ENCODE measurements at regions not wholly inside any gene's neighbourhood (a gene's known extent, or its start where the extent isn't known, plus 50 kb on each side); places are given as distances from the start of the nearest gene placed in this dataset.

GRCh38 chr6:49333345-49334125 lies 129.5 kb downstream of the MMUT start:
- Histone ChIP-seq H3K36me3 (ENCODE audit: control insufficient read depth in 2 of 2, extremely low read depth in 1 of 2, insufficient read depth in 2 of 2, low read length in 2 of 2) (no peaks in the 10 kb centered on the region), H3K9ac (ENCODE audit: control insufficient read depth, extremely low read depth, insufficient read depth, low read length) (no peak overlapping the region), H3K9me1 (ENCODE audit: control insufficient read depth, extremely low read depth, insufficient read depth, low read length) (no peaks in the 10 kb centered on the region), H3K27ac (ENCODE audit: control insufficient read depth, insufficient read depth, low read length) (no peak overlapping the region), H3K9me3 (ENCODE audit: control insufficient read depth, low read depth, low read length) (no peaks in the 10 kb centered on the region), H3K27me3 (ENCODE audit: control insufficient read depth, extremely low read depth, insufficient read depth, low read length) (no peaks in the 10 kb centered on the region), H3K79me2 (ENCODE audit: control insufficient read depth, insufficient read depth, low read length) (no peaks in the 10 kb centered on the region), H3K4me1 (ENCODE audit: control insufficient read depth, extremely low read depth, insufficient read depth, low read length) (no peaks in the 10 kb centered on the region), H4K20me1 (ENCODE audit: control insufficient read depth, extremely low read depth, insufficient read depth, low read length) (no peaks in the 10 kb centered on the region), H3K4me2 (ENCODE audit: control insufficient read depth, extremely low read depth, insufficient read depth, low read depth, low read length) (no peak overlapping the region), H3K4me3 (ENCODE audit: control insufficient read depth in 2 of 3, extremely low read depth in 1 of 3, insufficient read depth in 2 of 3, low read depth in 1 of 3, low read length in 3 of 3) (no peak overlapping the region), H2AFZ (ENCODE audit: control insufficient read depth, low read length) (no peak overlapping the region)
- FAIRE-seq (peak; percentile 83), DNase-seq (ENCODE audit: low read depth, low spot score) (peak; percentile 33)
- TF ChIP-seq CTCF (optimal IDR thresholded peaks at IDR 0.05 in 1 of 3, IDR thresholded peaks at IDR 0.05 in 1 of 3, conservative IDR thresholded peaks at IDR 0.05 in 1 of 3; ENCODE audit: extremely low read depth in 1 of 3, insufficient read depth in 2 of 3, low read length in 3 of 3), result no peak
- TF ChIP-seq EZH2 (IDR thresholded peaks at IDR 0.05; ENCODE audit: low read length), result no peak
- dilution Hi-C loops (cut with MboI; ENCODE audit: extremely low pct_ligation_motif_present, low sequenced_read_pairs), result no loop called here

- no peaks in the 10 kb centered on the region for H3K36me3 ChIP-seq (ENCODE audit: control insufficient read depth in 2 of 2, extremely low read depth in 1 of 2, insufficient read depth in 2 of 2, low read length in 2 of 2)
- dilution Hi-C loops (cut with MboI; ENCODE audit: extremely low pct_ligation_motif_present, low sequenced_read_pairs), result no loop called here
- no peaks in the 10 kb centered on the region for H3K9me1 ChIP-seq (ENCODE audit: control insufficient read depth, extremely low read depth, insufficient read depth, low read length)
- no peak overlapping the region for H2AFZ ChIP-seq (ENCODE audit: control insufficient read depth, low read length)
- H3K4me3 ChIP-seq (ENCODE audit: control insufficient read depth in 2 of 3, extremely low read depth in 1 of 3, insufficient read depth in 2 of 3, low read depth in 1 of 3, low read length in 3 of 3), result no peak overlapping the region
- no peak overlapping the region for H3K4me2 ChIP-seq (ENCODE audit: control insufficient read depth, extremely low read depth, insufficient read depth, low read depth, low read length)
- H3K9ac ChIP-seq (ENCODE audit: control insufficient read depth, extremely low read depth, insufficient read depth, low read length), result no peak overlapping the region
- no peaks in the 10 kb centered on the region for H3K79me2 ChIP-seq (ENCODE audit: control insufficient read depth, insufficient read depth, low read length)
- FAIRE-seq (no peak), DNase-seq (ENCODE audit: low read depth, low spot score) (no peak)
- H3K4me1 ChIP-seq (ENCODE audit: control insufficient read depth, extremely low read depth, insufficient read depth, low read length), result no peaks in the 10 kb centered on the region
- TF ChIP-seq CTCF (optimal IDR thresholded peaks at IDR 0.05 in 1 of 3, IDR thresholded peaks at IDR 0.05 in 1 of 3, conservative IDR thresholded peaks at IDR 0.05 in 1 of 3; ENCODE audit: extremely low read depth in 1 of 3, insufficient read depth in 2 of 3, low read length in 3 of 3) (no peak), EZH2 (IDR thresholded peaks at IDR 0.05; ENCODE audit: low read length) (no peak)
- no peaks in the 10 kb centered on the region for H4K20me1 ChIP-seq (ENCODE audit: control insufficient read depth, extremely low read depth, insufficient read depth, low read length)
- H3K9me3 ChIP-seq (ENCODE audit: control insufficient read depth, low read depth, low read length), result no peaks in the 10 kb centered on the region
- no peaks in the 10 kb centered on the region for H3K27me3 ChIP-seq (ENCODE audit: control insufficient read depth, extremely low read depth, insufficient read depth, low read length)
- no peak overlapping the region for H3K27ac ChIP-seq (ENCODE audit: control insufficient read depth, insufficient read depth, low read length)
Observed at GRCh38 chr6:49332781-49333180, 130.3 kb downstream of the MMUT start.

Measured in keratinocyte (primary cell).